Breast epithelium (tissue), 3 donors: ENCODE measurements at regions not wholly inside any gene's neighbourhood (a gene's known extent, or its start where the extent isn't known, plus 50 kb on each side); places are given as distances from the start of the nearest gene placed in this dataset.

ENCODE experiments used
- POLR2A ChIP-seq: fragments of 450-650 bp; IDR thresholded peaks from one replicate; pipeline ENCODE4 v1.6.1; 2016; ENCODE audit warnings: antibody characterized with exemption, mild to moderate bottlenecking, moderate library complexity
- TF ChIP-seq, protein P1 (sequence below), 3 donors: fragments of 450-650 bp; IDR thresholded peaks; one replicate each; pipeline ENCODE4 v1.5.1; 2016 to 2017; ENCODE audit warnings: antibody characterized with exemption in 3 of 3, mild to moderate bottlenecking in 3 of 3, moderate library complexity in 3 of 3

DNA sequence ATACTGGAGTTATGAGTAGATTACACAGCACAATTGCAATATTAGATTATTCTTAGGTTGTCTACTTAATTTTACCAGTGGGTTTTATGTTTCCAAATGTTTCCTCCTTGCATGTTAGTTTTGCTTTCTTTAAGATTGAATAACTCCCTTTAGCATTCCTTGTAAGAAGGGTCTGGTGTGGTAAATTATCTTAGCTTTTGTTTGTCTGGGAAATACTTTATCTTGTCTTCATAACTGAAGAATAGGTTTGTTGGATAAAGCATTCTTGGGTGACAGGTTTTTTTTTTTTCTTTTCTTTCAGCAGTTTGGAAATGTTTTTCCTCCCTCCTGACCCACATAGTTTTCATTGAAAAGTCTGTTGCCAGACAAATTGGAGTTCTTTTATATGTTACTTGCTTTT, 531.1 kb downstream of the ANXA1 start:
- TF ChIP-seq, protein P1, sequence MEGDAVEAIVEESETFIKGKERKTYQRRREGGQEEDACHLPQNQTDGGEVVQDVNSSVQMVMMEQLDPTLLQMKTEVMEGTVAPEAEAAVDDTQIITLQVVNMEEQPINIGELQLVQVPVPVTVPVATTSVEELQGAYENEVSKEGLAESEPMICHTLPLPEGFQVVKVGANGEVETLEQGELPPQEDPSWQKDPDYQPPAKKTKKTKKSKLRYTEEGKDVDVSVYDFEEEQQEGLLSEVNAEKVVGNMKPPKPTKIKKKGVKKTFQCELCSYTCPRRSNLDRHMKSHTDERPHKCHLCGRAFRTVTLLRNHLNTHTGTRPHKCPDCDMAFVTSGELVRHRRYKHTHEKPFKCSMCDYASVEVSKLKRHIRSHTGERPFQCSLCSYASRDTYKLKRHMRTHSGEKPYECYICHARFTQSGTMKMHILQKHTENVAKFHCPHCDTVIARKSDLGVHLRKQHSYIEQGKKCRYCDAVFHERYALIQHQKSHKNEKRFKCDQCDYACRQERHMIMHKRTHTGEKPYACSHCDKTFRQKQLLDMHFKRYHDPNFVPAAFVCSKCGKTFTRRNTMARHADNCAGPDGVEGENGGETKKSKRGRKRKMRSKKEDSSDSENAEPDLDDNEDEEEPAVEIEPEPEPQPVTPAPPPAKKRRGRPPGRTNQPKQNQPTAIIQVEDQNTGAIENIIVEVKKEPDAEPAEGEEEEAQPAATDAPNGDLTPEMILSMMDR (IDR thresholded peaks at IDR 0.05): no peak
- TF ChIP-seq POLR2A: no peak
